Left ventricle myocardium superior (tissue), 1 donor: ENCODE measurements at regions not wholly inside any gene's neighbourhood (a gene's known extent, or its start where the extent isn't known, plus 50 kb on each side); places are given as distances from the start of the nearest gene placed in this dataset.

Source experiments
- ATAC-seq: fragments of 200-7000 bp; cut with Tn5 transposase; one replicate; pipeline ENCODE4 v1.9.1; 2020; ENCODE audit warnings: mild to moderate bottlenecking, moderate library complexity
- DNase-seq: peaks from one replicate; pipeline ENCODE4 v3.0.0-alpha.2; 2020
- intact Hi-C: fragments of 100-400 bp; cut with micrococcal nuclease; formaldehyde crosslinking; loops from one replicate; pipeline ENCODE4 v1.11.0; 2022
- donor health status: DM: no; HTN: yes; CAD: no; lungs with severe emphysema.

GRCh38 chr13:70183041-70183440, 74.8 kb upstream of the KLHL1 start:
- ATAC-seq (no peak), DNase-seq (no peak)
- intact Hi-C loops, result no loop called here
